Body of pancreas (tissue), 4 donors: ENCODE measurements at regions not wholly inside any gene's neighbourhood (a gene's known extent, or its start where the extent isn't known, plus 50 kb on each side); places are given as distances from the start of the nearest gene placed in this dataset.

Experiments used
- CTCF ChIP-seq, 7 experiments: fragments of 450-650 bp in 4 of 7; fragments of 200-600 bp in 3 of 7; sonication (generic) in 3 of 7; IDR thresholded peaks; one replicate each; pipeline ENCODE4 v1.5.1; 2016 to 2019; ENCODE audit warnings: antibody characterized with exemption in 7 of 7
- POLR2A ChIP-seq, 3 donors: fragments of 450-650 bp; IDR thresholded peaks; one replicate each; pipeline ENCODE4 v1.6.1; 2016; ENCODE audit warnings: antibody characterized with exemption in 3 of 3, mild to moderate bottlenecking in 2 of 3

GRCh38 chr16:17619261-17619660 is 148.5 kb upstream of the XYLT1 start:
- TF ChIP-seq POLR2A (IDR thresholded peaks at IDR 0.05) (no peak), CTCF (IDR thresholded peaks at IDR 0.05) (no peak)
